NCI-H1436 (cell line): ENCODE measurements at regions not wholly inside any gene's neighbourhood (a gene's known extent, or its start where the extent isn't known, plus 50 kb on each side); places are given as distances from the start of the nearest gene placed in this dataset.

Experiments
- DNase-seq: peaks from one replicate; lab custom pipeline; 2025; lab: John Stamatoyannopoulos, UW

GRCh38 chr11:45518141-45518832 lies 147.1 kb downstream of the CHST1 start:
- no peak for DNase-seq

GRCh38 chr11:45517171-45517770 lies 148.2 kb downstream of the CHST1 start:
- no peak for DNase-seq

- DNase-seq = no peak
Observed at GRCh38 chr11:45513821-45514340, 151.5 kb downstream of the CHST1 start.

- DNase-seq = no peak
Observed at GRCh38 chr11:45512471-45513148, 152.8 kb downstream of the CHST1 start.

GRCh38 chr11:45511566-45511965 lies 153.9 kb downstream of the CHST1 start:
- no peak for DNase-seq

GRCh38 chr11:45507916-45508315 lies 157.5 kb downstream of the CHST1 start:
- no peak for DNase-seq

- DNase-seq = no peak
Observed at GRCh38 chr11:45503311-45503710, 162.1 kb downstream of the CHST1 start.

GRCh38 chr11:45502226-45502545 lies 163.2 kb downstream of the CHST1 start:
- DNase-seq = no peak

GRCh38 chr11:45501392-45502225 lies 163.8 kb downstream of the CHST1 start:
- DNase-seq = no peak

GRCh38 chr11:45500451-45500850 lies 165.0 kb downstream of the CHST1 start:
- no peak for DNase-seq

- DNase-seq = no peak
Observed at GRCh38 chr11:45494738-45495137, 170.7 kb downstream of the CHST1 start.

GRCh38 chr11:45489281-45489905 lies 176.0 kb downstream of the CHST1 start:
- no peak for DNase-seq

GRCh38 chr11:45486461-45486860 lies 179.0 kb downstream of the CHST1 start:
- no peak for DNase-seq

- DNase-seq = peak; percentile 32
Observed at GRCh38 chr11:45485070-45485707, 180.2 kb downstream of the CHST1 start.

GRCh38 chr11:45484326-45484883 lies 181.0 kb downstream of the CHST1 start:
- DNase-seq = no peak

GRCh38 chr11:45483416-45483815 lies 182.0 kb downstream of the CHST1 start:
- DNase-seq = no peak

GRCh38 chr11:45482331-45482730 lies 183.1 kb downstream of the CHST1 start:
- DNase-seq = no peak

- no peak for DNase-seq
Observed at GRCh38 chr11:45481026-45481425, 184.4 kb downstream of the CHST1 start.

GRCh38 chr11:45477588-45477987 lies 187.8 kb downstream of the CHST1 start:
- no peak for DNase-seq

GRCh38 chr11:45476126-45476525 lies 189.3 kb downstream of the CHST1 start:
- no peak for DNase-seq

- no peak for DNase-seq
Observed at GRCh38 chr11:45475173-45475572, 189.0 kb upstream of the SYT13 start.
